ENCODE measurements at regions not wholly inside any gene's neighbourhood (a gene's known extent, or its start where the extent isn't known, plus 50 kb on each side); places are given as distances from the start of the nearest gene placed in this dataset.

- no peaks in the 10 kb centered on the region for H3K27me3 ChIP-seq
- no peaks in the 10 kb centered on the region for H3K9me3 ChIP-seq
- TF ChIP-seq CTCF (IDR thresholded peaks at IDR 0.05), result no peak
- no peak overlapping the region for H3K27ac ChIP-seq
- intact Hi-C loops (cut with DNase I), result no loop called here
- 41% methylated on average over 4 of the region's 4 CpGs for WGBS (ENCODE audit: insufficient coverage, low coverage, low lambda C conversion rate, missing lambda C conversion rate)
- H3K4me1 ChIP-seq, result no peaks in the 10 kb centered on the region
- DNase-seq (no peak), ATAC-seq (no peak)
- no peaks in the 10 kb centered on the region for H3K36me3 ChIP-seq
- no peak overlapping the region for H3K4me3 ChIP-seq
These were observed 633.2 kb downstream of the LIG4 start for GRCh38 chr13:107582171-107582570.

- H3K36me3 ChIP-seq, result no peaks in the 10 kb centered on the region
- WGBS (ENCODE audit: insufficient coverage, low coverage, low lambda C conversion rate, missing lambda C conversion rate), result 43% methylated on average over 9 of the region's 9 CpGs
These were observed 634.5 kb downstream of the LIG4 start for GRCh38 chr13:107580741-107581412.

GRCh38 chr13:107576430-107576829 lies 638.9 kb downstream of the LIG4 start:
- Histone ChIP-seq H3K9me3 (no peaks in the 10 kb centered on the region), H3K36me3 (no peaks in the 10 kb centered on the region), H3K4me1 (no peaks in the 10 kb centered on the region), H3K27ac (no peak overlapping the region), H3K27me3 (no peaks in the 10 kb centered on the region), H3K4me3 (no peak overlapping the region)
- no peak for TF ChIP-seq POLR2A (IDR thresholded peaks at IDR 0.05)
- 7% methylated on average over 1 of the region's 1 CpG for WGBS (ENCODE audit: insufficient coverage, low coverage, low lambda C conversion rate, missing lambda C conversion rate)
- DNase-seq (no peak), ATAC-seq (no peak)
- intact Hi-C loops (cut with DNase I), result no loop called here

More at GRCh38 chr13:107580741-107581412, 634.5 kb downstream of the LIG4 start:
- no peak for DNase-seq
- intact Hi-C loops (cut with DNase I), result no loop called here
- no peak for TF ChIP-seq CTCF (IDR thresholded peaks at IDR 0.05)
- no peak for TF ChIP-seq POLR2A (IDR thresholded peaks at IDR 0.05)
- H3K4me3 ChIP-seq, result no peak overlapping the region
- no peaks in the 10 kb centered on the region for H3K27me3 ChIP-seq
- no peaks in the 10 kb centered on the region for H3K4me1 ChIP-seq
- no peak overlapping the region for H3K27ac ChIP-seq
- ATAC-seq, result no peak
- H3K9me3 ChIP-seq, result no peaks in the 10 kb centered on the region

- H3K9me3 ChIP-seq, result no peaks in the 10 kb centered on the region
- no peak overlapping the region for H3K4me3 ChIP-seq
- no peaks in the 10 kb centered on the region for H3K27me3 ChIP-seq
- H3K36me3 ChIP-seq, result no peaks in the 10 kb centered on the region
- WGBS (ENCODE audit: insufficient coverage, low coverage, low lambda C conversion rate, missing lambda C conversion rate), result 63% methylated on average over 6 of the region's 6 CpGs
- intact Hi-C loops (cut with DNase I), result no loop called here
- DNase-seq (no peak), ATAC-seq (no peak)
- no peak overlapping the region for H3K27ac ChIP-seq
- TF ChIP-seq CTCF (IDR thresholded peaks at IDR 0.05), result no peak
- no peak for TF ChIP-seq POLR2A (IDR thresholded peaks at IDR 0.05)
- no peaks in the 10 kb centered on the region for H3K4me1 ChIP-seq
These were observed 640.7 kb downstream of the LIG4 start for GRCh38 chr13:107574517-107575210.

- Histone ChIP-seq H3K36me3 (no peaks in the 10 kb centered on the region), H3K9me3 (no peaks in the 10 kb centered on the region), H3K27me3 (no peaks in the 10 kb centered on the region), H3K27ac (no peak overlapping the region), H3K4me1 (no peaks in the 10 kb centered on the region), H3K4me3 (no peak overlapping the region)
- DNase-seq (no peak), ATAC-seq (no peak)
- no peak for TF ChIP-seq CTCF (IDR thresholded peaks at IDR 0.05)
- TF ChIP-seq POLR2A (IDR thresholded peaks at IDR 0.05), result no peak
- WGBS (ENCODE audit: insufficient coverage, low coverage, low lambda C conversion rate, missing lambda C conversion rate), result 38% methylated on average over 1 of the region's 1 CpG
- intact Hi-C loops (cut with DNase I), result no loop called here
These were observed 642.2 kb downstream of the LIG4 start for GRCh38 chr13:107573184-107573583.
